Activated naive CD8-positive, alpha-beta T cell treated with anti-CD3 and anti-CD28 coated beads for 36 hours (primary cell): ENCODE measurements at regions not wholly inside any gene's neighbourhood (a gene's known extent, or its start where the extent isn't known, plus 50 kb on each side); places are given as distances from the start of the nearest gene placed in this dataset.
"Not testable (repeated sequence)": the region's sequence is repeated elsewhere in the genome, so short reads cannot be mapped to it uniquely, and the experiment has no call there.

Experiments
- DNase-seq: peaks from one replicate; pipeline ENCODE4 v3.0.0; 2021
- H3K27ac Mint-ChIP-seq: one replicate; pipeline ENCODE4 v1.8.0; 2022; ENCODE audit warnings: mild to moderate bottlenecking, moderate library complexity, mixed read lengths
- H3K27me3 Mint-ChIP-seq: one replicate; pipeline ENCODE4 v1.8.0; 2022; ENCODE audit warnings: mild to moderate bottlenecking, mixed read lengths
- H3K36me3 Mint-ChIP-seq: one replicate; pipeline ENCODE4 v1.8.0; 2021; ENCODE audit warnings: mild to moderate bottlenecking, mixed read lengths
- H3K4me1 Mint-ChIP-seq: one replicate; pipeline ENCODE4 v1.8.0; 2021; ENCODE audit warnings: mixed read lengths
- H3K4me3 Mint-ChIP-seq: one replicate; pipeline ENCODE4 v1.8.0; 2022; ENCODE audit warnings: mild to moderate bottlenecking, moderate library complexity, mixed read lengths
- H3K9me3 Mint-ChIP-seq: one replicate; pipeline ENCODE4 v1.8.0; 2022; ENCODE audit warnings: mixed read lengths

DNA sequence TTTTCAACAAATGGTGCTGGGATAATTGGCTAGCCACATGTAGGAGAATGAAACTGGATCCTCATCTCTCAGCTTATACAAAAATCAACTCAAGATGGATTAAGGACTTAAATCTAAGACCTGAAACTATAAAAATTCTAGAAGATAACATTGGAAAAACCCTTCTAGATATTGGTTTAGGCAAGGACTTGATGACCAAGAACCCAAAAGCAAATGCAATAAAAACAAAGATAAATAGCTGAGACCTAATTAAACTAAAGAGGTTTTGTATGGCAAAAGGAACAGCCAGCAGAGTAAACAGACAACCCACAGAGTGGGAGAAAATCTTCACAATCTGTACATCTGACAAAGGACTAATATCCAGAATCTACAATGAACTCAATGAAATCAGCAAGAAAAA lies 88.0 kb upstream of the CDC42BPA start:
- H3K9me3 Mint-ChIP-seq, H3K27ac Mint-ChIP-seq, DNase-seq, H3K4me3 Mint-ChIP-seq, H3K4me1 Mint-ChIP-seq, H3K36me3 Mint-ChIP-seq: not testable (repeated sequence)
- H3K27me3 Mint-ChIP-seq = peaks cover 22% of the 10 kb centered on the region

DNA sequence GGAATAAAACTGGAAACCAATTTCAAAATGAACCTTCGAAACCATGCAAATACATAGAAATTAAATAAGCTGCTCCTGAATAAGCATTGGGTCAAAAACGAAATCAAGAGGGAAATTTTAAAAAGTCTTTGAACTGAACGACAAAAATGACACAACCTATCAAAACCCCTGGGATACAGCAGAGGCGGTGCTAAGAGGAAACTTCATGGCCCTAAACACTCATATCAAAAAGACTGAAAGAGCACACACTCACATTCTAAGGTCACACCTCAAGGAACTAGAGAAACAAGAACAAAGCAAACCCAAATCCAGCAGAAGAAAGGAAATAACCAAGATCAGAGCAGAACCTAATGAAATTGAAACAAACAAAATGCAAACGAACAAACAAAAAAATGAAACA lies 85.2 kb upstream of the CDC42BPA start:
- peaks cover 23% of the 10 kb centered on the region for H3K27me3 Mint-ChIP-seq
- no peak overlapping the region for H3K4me3 Mint-ChIP-seq
- no peak for DNase-seq
- no peaks in the 10 kb centered on the region for H3K4me1 Mint-ChIP-seq
- H3K27ac Mint-ChIP-seq = no peak overlapping the region
- H3K9me3 Mint-ChIP-seq = no peaks in the 10 kb centered on the region
- H3K36me3 Mint-ChIP-seq = peaks cover 1% of the 10 kb centered on the region

DNA sequence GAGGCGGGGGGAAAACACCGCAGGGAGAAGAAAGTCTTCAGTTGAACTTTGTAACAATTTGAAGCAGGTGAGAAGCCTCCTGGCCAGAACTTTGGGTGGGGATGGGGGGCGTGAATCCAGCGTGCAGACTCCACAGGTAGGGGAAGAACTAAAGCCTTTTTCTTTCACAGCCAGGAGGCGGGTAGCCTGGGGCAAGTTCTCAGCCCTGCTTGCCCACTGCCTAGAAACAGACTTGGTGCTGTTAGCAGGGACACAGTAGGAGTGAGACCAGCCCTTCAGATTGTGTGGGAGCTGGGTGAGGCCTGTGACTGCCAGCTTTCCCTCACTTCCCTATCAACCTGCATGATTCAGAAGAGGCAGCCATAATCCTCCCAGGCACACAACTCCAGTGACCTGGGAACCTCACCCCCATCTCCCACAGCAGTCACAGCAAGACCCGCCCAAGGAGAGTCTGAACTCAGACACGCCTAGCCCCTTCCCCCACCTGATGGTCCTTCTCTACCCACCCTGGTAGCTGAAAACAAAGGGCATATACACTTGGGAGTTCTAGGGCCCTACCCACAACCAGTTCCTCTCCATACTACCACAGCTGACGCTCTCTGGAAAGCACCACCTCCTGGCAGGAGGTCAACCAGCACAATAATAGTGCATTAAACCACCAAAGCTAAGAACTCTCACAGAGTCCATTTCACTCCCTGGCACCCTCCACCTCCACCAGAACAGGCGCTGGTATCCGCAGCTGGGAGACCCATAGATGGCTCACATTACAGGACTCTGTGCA lies 83.5 kb upstream of the CDC42BPA start:
- peaks cover 1% of the 10 kb centered on the region for H3K36me3 Mint-ChIP-seq
- DNase-seq = no peak
- peaks cover 26% of the 10 kb centered on the region for H3K27me3 Mint-ChIP-seq
- no peaks in the 10 kb centered on the region for H3K9me3 Mint-ChIP-seq
- H3K4me1 Mint-ChIP-seq = no peaks in the 10 kb centered on the region
- H3K4me3 Mint-ChIP-seq = no peak overlapping the region
- H3K27ac Mint-ChIP-seq = no peak overlapping the region

DNA sequence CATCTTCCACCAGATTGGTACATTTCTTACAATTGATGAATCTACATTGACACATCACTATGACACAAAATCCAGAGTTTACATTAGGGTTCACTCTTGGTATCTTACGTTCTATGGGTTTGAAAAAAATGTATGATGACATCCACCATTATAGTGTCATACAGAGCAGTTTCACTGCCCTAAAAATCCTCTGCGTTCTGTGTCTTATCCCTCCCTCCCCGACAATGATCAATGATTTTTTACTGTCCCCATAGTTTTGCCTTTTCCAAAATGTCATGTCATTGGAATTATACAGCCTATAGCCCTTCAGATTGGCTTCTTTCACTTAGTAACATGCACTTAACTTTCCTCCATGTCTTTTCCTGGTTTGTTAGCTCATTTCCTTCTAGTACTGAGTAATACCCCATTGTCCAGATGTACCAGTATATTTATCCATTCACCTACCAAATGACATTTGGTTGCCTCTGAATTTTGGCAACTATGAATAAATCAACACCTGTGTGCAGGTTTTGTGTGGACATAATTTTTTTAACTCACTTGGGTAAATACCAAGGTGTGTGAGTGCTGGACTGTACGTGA lies 80.9 kb upstream of the CDC42BPA start:
- Mint-ChIP-seq H3K27ac (no peak overlapping the region), H3K4me1 (no peaks in the 10 kb centered on the region), H3K27me3 (peaks cover 26% of the 10 kb centered on the region), H3K9me3 (no peaks in the 10 kb centered on the region), H3K36me3 (peaks cover 1% of the 10 kb centered on the region), H3K4me3 (no peak overlapping the region)
- no peak for DNase-seq

DNA sequence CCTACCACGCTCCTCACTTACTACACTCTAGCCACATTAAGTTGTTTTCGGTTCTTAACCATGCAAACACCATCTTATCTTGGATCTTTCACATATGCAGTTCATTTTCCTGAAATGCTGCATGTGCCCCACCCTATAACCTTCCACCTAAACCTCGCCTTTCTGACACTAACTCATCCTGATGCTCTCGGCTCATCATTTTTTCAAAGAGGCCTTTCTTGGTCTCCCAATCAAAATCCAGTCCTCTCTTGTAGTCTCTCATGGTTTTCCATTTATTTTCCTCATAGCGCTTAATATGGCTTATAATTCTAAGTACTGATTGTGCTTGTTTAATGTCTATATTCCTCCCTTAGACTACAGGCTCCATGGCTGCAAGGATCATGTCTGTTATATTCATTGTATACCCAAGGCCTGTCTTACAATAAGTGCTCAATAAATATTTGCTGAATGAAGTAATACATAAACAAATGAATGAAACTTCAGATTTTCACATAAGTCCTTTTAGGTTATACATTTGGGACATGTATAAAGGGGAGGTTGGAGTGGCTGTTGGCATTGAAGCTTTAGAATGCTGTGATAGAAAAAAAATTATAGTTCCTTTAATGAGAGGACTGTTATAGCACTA lies 79.2 kb upstream of the CDC42BPA start:
- Mint-ChIP-seq H3K27ac (no peak overlapping the region), H3K4me1 (no peaks in the 10 kb centered on the region), H3K27me3 (peaks cover 19% of the 10 kb centered on the region), H3K4me3 (no peak overlapping the region), H3K9me3 (no peaks in the 10 kb centered on the region), H3K36me3 (peaks cover 1% of the 10 kb centered on the region)
- DNase-seq = no peak

DNA sequence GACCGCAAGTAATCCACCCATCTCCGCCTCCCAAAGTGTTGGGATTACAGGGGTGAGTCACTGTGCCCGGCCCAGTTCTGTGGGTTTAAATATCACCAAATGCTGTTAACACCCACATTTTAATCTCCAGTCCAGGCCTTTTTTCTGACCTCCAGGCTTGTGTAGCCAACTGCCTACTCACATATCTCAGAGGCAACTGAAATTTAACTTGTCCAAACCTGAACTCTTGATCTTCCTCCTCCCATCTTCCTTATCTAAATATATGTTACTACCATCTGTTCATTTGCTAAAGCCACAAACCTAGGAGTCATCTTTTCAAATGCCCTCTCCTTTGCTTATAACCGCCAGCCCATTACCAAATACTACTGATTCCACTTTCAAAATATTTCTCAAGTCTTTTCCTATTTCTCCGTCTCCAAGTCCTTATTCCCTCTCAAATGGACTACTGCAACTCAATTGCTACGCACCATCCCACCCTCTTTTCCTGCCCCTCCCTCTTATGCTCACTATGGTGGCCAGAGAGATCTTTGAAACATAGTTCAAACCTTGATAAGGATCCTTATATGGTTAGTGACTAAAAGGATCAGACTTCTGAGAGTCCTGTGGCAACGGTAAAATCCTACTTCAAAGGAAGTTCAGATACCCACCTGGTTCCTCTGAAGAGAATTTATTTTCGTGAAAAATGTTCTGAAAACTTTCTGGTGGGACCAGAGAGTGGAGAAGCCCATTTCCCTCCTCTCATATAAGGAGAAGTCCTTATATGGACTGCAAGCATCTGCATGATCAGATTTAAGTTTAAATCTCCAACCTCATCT lies 78.5 kb upstream of the CDC42BPA start:
- H3K4me1 Mint-ChIP-seq = no peaks in the 10 kb centered on the region
- H3K27me3 Mint-ChIP-seq = peaks cover 19% of the 10 kb centered on the region
- no peaks in the 10 kb centered on the region for H3K9me3 Mint-ChIP-seq
- H3K36me3 Mint-ChIP-seq = peaks cover 1% of the 10 kb centered on the region
- no peak overlapping the region for H3K4me3 Mint-ChIP-seq
- no peak for DNase-seq
- no peak overlapping the region for H3K27ac Mint-ChIP-seq

DNA sequence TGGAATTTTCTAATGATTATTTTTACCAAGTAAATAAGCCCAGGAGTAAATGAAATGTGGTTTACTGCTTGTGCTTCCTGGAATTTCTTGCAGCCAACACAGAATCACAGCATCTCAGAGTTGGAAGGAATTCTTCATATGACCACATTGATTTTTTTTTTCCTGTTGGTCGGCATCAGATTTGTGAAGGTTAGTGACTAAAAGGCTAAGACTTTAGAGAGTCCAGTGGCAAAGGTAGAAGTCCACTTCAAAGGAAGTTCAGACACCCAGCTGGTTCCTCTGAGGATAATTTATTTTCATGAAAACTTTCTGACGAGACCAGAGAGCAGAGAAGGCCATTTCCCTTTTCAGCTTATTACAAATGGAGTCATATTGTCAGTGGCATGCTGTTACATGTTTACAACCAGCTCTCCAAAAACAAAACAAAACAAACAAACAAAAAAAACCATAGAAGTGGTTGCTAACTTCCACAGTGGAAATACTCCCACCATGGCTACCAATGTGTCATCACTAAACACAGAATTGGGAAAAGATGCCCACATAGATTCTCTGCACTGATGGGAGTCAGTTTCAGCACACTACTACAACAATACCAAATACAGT lies 77.2 kb upstream of the CDC42BPA start:
- H3K9me3 Mint-ChIP-seq = no peaks in the 10 kb centered on the region
- DNase-seq = no peak
- H3K4me3 Mint-ChIP-seq = no peak overlapping the region
- H3K27ac Mint-ChIP-seq = no peak overlapping the region
- no peaks in the 10 kb centered on the region for H3K4me1 Mint-ChIP-seq
- H3K27me3 Mint-ChIP-seq = peaks cover 11% of the 10 kb centered on the region
- H3K36me3 Mint-ChIP-seq = no peaks in the 10 kb centered on the region

DNA sequence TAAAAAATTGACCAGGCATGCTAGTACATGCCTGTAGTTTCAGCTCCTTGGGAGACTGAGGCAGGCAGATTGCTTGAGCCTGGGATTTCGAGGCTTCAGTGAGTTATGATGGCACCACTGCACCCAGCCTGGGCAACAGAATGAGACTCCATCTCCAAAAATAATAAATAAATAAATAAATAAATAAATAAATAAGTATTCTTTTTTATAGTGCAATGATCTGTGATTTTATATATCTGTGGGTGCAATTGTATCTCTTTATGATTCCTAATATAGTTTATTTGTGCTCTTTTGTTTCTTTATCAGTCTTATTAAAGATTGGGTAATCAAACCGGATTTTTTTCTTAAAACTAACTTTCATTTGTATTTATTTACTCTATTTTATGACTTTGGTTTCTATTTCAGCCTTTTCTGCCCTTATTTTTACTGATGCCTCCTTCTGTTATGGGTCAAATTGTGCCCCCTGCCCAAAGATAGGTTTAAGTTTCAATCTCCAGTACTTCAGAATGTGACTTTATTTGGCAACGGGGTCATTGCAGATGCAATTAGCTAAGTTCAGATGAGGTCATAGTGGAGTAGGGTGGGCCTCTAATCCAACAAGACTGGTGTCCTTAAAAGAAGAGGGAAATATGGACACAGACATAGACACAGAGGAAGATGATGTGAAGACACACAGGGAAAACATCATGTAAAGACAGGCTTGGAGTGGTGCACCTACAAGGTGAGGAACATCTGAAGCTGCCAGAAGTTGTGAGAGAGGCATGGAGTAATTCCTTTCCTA lies 74.9 kb upstream of the CDC42BPA start:
- H3K36me3 Mint-ChIP-seq = no peaks in the 10 kb centered on the region
- H3K4me1 Mint-ChIP-seq = no peaks in the 10 kb centered on the region
- peaks cover 7% of the 10 kb centered on the region for H3K27me3 Mint-ChIP-seq
- no peak for DNase-seq
- no peak overlapping the region for H3K27ac Mint-ChIP-seq
- H3K9me3 Mint-ChIP-seq = no peaks in the 10 kb centered on the region
- no peak overlapping the region for H3K4me3 Mint-ChIP-seq

DNA sequence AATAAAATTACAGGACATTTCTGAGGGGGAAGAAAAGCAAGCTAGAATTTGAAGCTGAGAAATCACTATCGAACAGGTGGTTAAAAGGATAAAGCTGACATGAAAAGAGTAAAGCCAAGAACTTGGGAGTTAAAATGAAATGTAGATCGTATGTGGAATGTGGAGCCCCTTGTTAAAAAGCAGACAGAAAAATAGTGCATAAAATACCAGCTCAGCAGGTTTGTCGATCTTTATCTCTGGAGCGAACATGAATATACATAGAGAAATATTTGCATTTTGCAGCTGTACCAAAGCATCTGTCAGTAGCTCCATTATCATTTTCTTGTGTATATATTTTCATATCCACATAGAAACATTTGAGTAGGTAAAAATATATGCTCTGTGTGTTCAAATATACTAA lies 73.6 kb upstream of the CDC42BPA start:
- no peaks in the 10 kb centered on the region for H3K4me1 Mint-ChIP-seq
- H3K27ac Mint-ChIP-seq = no peak overlapping the region
- H3K36me3 Mint-ChIP-seq = no peaks in the 10 kb centered on the region
- DNase-seq = no peak
- H3K4me3 Mint-ChIP-seq = no peak overlapping the region
- no peaks in the 10 kb centered on the region for H3K9me3 Mint-ChIP-seq
- H3K27me3 Mint-ChIP-seq = peaks cover 4% of the 10 kb centered on the region

DNA sequence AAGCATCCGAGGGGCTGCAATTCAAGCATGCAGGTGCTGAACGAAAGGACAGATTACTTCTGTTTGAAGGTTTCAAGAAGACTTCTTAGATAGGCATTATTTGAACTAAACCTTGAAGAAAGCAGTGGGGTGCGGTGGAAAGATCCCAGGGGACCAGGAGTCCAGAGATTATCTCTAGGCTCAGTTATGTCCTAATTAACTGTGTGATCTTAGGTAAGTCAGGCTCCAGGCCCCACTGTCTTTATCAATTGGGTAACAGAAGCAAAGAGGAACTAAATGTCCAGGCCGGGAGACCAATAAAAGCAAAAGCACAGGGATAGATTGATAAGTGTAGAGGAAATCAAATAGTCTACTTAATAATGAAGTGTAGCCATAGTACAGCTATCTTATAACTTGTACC lies 72.9 kb upstream of the CDC42BPA start:
- no peaks in the 10 kb centered on the region for H3K36me3 Mint-ChIP-seq
- H3K4me3 Mint-ChIP-seq = no peak overlapping the region
- no peaks in the 10 kb centered on the region for H3K4me1 Mint-ChIP-seq
- H3K9me3 Mint-ChIP-seq = no peaks in the 10 kb centered on the region
- H3K27ac Mint-ChIP-seq = no peak overlapping the region
- no peak for DNase-seq
- no peaks in the 10 kb centered on the region for H3K27me3 Mint-ChIP-seq

DNA sequence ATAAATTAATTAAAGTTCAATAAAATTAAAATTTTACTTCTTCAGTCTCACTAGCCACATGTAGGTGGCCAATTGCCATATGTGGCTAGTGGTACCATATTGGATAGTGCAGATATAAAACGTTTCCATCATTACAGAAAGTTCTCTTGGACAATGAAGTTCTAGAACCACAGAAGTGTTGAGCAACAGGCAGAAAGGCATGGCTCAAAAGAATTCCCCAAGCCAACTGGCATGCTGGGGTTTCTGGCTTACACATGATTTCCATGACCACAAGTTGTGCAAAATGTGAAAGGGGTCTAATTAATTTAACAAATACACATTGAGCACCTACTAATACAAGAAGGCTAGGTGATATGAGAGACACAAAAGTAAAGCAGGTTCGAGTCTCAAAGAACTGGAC lies 72.2 kb upstream of the CDC42BPA start:
- Mint-ChIP-seq H3K27ac (no peak overlapping the region), H3K9me3 (no peaks in the 10 kb centered on the region), H3K36me3 (no peaks in the 10 kb centered on the region), H3K4me1 (no peaks in the 10 kb centered on the region), H3K4me3 (no peak overlapping the region), H3K27me3 (no peaks in the 10 kb centered on the region)
- no peak for DNase-seq

DNA sequence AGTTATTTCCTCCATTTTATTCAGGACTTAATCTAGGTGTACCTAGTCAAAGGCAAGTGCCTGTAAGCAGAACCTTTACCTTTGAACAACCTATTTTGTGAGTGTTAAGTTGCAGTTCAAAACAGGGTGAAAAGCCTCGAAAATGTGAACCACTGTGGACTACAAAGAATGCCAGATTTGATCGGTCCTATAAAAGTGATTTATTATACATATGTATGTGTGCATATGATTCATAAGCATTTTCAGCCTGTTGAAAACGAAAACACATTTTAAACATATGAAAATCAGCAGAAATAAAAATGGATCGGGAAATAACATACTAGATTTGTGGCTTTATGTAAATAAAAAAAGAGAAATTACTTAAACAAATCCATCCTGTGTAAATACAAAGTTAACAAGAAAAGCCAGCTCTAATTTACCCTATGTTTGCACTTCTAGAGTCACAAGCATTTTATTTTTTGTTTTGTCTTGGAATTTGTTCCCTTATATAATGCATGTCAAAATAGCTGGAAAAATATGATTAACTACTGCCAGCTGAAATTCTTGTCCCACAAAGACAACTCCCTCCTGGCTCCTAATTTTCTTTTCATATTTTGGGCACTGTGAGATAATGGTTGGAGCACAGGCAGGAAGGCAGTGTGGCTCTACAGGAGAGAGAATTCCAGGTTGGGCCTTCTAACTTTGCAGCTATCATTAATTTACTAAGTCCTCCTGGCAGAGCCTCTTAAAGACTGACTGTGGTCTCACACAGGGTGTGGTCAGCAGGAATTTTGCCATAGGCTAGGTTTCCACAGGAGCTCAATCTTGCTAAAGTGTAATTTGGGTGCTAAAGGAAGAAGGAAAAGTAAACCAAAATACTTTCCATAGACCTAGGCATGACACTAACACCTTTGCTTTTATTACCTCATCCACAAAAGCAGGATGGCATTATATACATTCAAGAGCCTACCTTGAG lies 70.2 kb upstream of the CDC42BPA start:
- Mint-ChIP-seq H3K9me3 (no peaks in the 10 kb centered on the region), H3K36me3 (no peaks in the 10 kb centered on the region), H3K4me1 (no peaks in the 10 kb centered on the region), H3K4me3 (no peak overlapping the region), H3K27ac (no peak overlapping the region), H3K27me3 (peaks cover 7% of the 10 kb centered on the region)
- no peak for DNase-seq

DNA sequence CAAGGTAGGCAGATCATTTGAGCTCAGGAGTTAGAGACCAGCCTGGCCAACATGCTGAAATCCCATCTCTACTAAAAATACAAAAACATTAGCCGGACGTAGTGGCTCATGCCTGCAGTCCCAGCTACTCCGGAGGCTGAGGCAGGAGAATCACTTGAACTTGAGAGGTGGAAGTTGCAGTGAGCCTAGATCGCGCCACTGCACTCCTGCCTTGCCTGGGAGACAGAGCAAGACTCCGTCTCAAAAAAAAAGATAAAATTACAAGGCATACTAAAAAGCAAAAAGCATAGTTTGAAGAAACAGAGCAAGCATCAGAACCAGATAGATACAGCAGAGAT lies 61.2 kb upstream of the CDC42BPA start:
- no peaks in the 10 kb centered on the region for H3K4me1 Mint-ChIP-seq

More for the DNA sequence above, 61.2 kb upstream of the CDC42BPA start:
- H3K27ac Mint-ChIP-seq = no peak overlapping the region
- no peaks in the 10 kb centered on the region for H3K9me3 Mint-ChIP-seq
- no peaks in the 10 kb centered on the region for H3K36me3 Mint-ChIP-seq
- DNase-seq = no peak
- peaks cover 60% of the 10 kb centered on the region for H3K27me3 Mint-ChIP-seq
- H3K4me3 Mint-ChIP-seq = no peak overlapping the region
